ENCODE measurements at regions not wholly inside any gene's neighbourhood (a gene's known extent, or its start where the extent isn't known, plus 50 kb on each side); places are given as distances from the start of the nearest gene placed in this dataset.

- Mint-ChIP-seq H3K36me3 (ENCODE audit: low read depth, unreplicated experiment) (no peaks in the 10 kb centered on the region), H3K9me3 (ENCODE audit: unreplicated experiment) (no peaks in the 10 kb centered on the region), H3K4me1 (ENCODE audit: low read depth, unreplicated experiment) (peaks cover 4% of the 10 kb centered on the region), H3K27me3 (ENCODE audit: low read depth, unreplicated experiment) (no peaks in the 10 kb centered on the region), H3K27ac (ENCODE audit: unreplicated experiment) (no peak overlapping the region), H3K4me3 (ENCODE audit: unreplicated experiment) (no peak overlapping the region)
- Histone ChIP-seq H3K4me2 (ENCODE audit: low read length) (no peak overlapping the region), H4K20me1 (ENCODE audit: insufficient read depth, low read length) (no peaks in the 10 kb centered on the region), H3K27me3 (ENCODE audit: insufficient read depth, low read length) (no peaks in the 10 kb centered on the region), H2AFZ (ENCODE audit: low read depth, low read length) (no peak overlapping the region), H3K9me3 (ENCODE audit: insufficient read depth, low read depth, low read length) (no peaks in the 10 kb centered on the region), H3K4me1 (ENCODE audit: insufficient read depth, low read length) (no peaks in the 10 kb centered on the region), H3K36me3 (ENCODE audit: insufficient read depth, low read length) (no peaks in the 10 kb centered on the region), H3K9ac (ENCODE audit: low read length) (no peak overlapping the region), H3K27ac (ENCODE audit: low read depth, low read length) (no peak overlapping the region), H3K79me2 (ENCODE audit: insufficient read depth, low read length) (no peaks in the 10 kb centered on the region), H3K4me3 (ENCODE audit: insufficient read depth, low read depth, low read length) (no peak overlapping the region)
- FAIRE-seq = no peak
- DNase-seq (ENCODE audit: low read depth) = no peak
- TF ChIP-seq, protein P1, sequence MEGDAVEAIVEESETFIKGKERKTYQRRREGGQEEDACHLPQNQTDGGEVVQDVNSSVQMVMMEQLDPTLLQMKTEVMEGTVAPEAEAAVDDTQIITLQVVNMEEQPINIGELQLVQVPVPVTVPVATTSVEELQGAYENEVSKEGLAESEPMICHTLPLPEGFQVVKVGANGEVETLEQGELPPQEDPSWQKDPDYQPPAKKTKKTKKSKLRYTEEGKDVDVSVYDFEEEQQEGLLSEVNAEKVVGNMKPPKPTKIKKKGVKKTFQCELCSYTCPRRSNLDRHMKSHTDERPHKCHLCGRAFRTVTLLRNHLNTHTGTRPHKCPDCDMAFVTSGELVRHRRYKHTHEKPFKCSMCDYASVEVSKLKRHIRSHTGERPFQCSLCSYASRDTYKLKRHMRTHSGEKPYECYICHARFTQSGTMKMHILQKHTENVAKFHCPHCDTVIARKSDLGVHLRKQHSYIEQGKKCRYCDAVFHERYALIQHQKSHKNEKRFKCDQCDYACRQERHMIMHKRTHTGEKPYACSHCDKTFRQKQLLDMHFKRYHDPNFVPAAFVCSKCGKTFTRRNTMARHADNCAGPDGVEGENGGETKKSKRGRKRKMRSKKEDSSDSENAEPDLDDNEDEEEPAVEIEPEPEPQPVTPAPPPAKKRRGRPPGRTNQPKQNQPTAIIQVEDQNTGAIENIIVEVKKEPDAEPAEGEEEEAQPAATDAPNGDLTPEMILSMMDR (IDR thresholded peaks at IDR 0.05; ENCODE audit: insufficient read depth, low read depth, low read length) = no peak
- no peak for TF ChIP-seq EZH2 (IDR thresholded peaks at IDR 0.05; ENCODE audit: insufficient read depth, low read length)
Observed at GRCh38 chr12:93102744-93103143, 173.6 kb upstream of the EEA1 start.

GRCh38 chr12:93103154-93103553, 174.1 kb upstream of the EEA1 start:
- H3K9me3 Mint-ChIP-seq (ENCODE audit: unreplicated experiment) = no peaks in the 10 kb centered on the region
- no peak overlapping the region for H3K27ac Mint-ChIP-seq (ENCODE audit: unreplicated experiment)
- Histone ChIP-seq H3K4me3 (ENCODE audit: insufficient read depth, low read depth, low read length) (no peak overlapping the region), H3K9me3 (ENCODE audit: insufficient read depth, low read depth, low read length) (no peaks in the 10 kb centered on the region), H3K36me3 (ENCODE audit: insufficient read depth, low read length) (no peaks in the 10 kb centered on the region), H3K79me2 (ENCODE audit: insufficient read depth, low read length) (no peaks in the 10 kb centered on the region), H3K27me3 (ENCODE audit: insufficient read depth, low read length) (no peaks in the 10 kb centered on the region), H2AFZ (ENCODE audit: low read depth, low read length) (no peak overlapping the region), H3K4me1 (ENCODE audit: insufficient read depth, low read length) (no peaks in the 10 kb centered on the region), H3K4me2 (ENCODE audit: low read length) (no peak overlapping the region), H3K9ac (ENCODE audit: low read length) (no peak overlapping the region), H3K27ac (ENCODE audit: low read depth, low read length) (no peak overlapping the region), H4K20me1 (ENCODE audit: insufficient read depth, low read length) (no peaks in the 10 kb centered on the region)
- FAIRE-seq (no peak), DNase-seq (ENCODE audit: low read depth) (no peak)
- TF ChIP-seq EZH2 (IDR thresholded peaks at IDR 0.05; ENCODE audit: insufficient read depth, low read length) = no peak
- TF ChIP-seq, protein P1 (IDR thresholded peaks at IDR 0.05; ENCODE audit: insufficient read depth, low read depth, low read length) = no peak
- peaks cover 7% of the 10 kb centered on the region for H3K4me1 Mint-ChIP-seq (ENCODE audit: low read depth, unreplicated experiment)
- H3K27me3 Mint-ChIP-seq (ENCODE audit: low read depth, unreplicated experiment) = no peaks in the 10 kb centered on the region
- no peaks in the 10 kb centered on the region for H3K36me3 Mint-ChIP-seq (ENCODE audit: low read depth, unreplicated experiment)
- no peak overlapping the region for H3K4me3 Mint-ChIP-seq (ENCODE audit: unreplicated experiment)

DNA sequence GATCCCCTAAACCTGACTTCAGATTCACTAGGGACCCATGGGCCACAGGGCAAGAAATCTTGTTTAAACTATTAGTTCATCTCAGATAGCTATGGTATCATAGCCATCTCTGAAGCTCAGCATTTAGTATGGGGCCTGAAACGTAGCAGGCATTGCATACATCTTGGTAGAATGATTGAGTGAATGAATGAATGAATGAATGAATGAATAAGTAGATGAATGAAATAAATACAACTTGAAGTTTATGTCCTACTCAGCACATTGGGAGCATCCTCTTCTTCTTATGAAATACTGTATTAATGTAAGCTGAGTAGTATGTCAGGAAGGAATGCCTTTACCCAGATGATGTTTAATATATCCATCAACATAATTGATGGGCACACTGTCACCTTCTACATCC, 175.4 kb upstream of the EEA1 start:
- no peaks in the 10 kb centered on the region for H4K20me1 ChIP-seq (ENCODE audit: insufficient read depth, low read length)
- TF ChIP-seq EZH2 (IDR thresholded peaks at IDR 0.05; ENCODE audit: insufficient read depth, low read length) = no peak
- no peak overlapping the region for H3K27ac Mint-ChIP-seq (ENCODE audit: unreplicated experiment)
- no peaks in the 10 kb centered on the region for H3K27me3 ChIP-seq (ENCODE audit: insufficient read depth, low read length)
- H3K9ac ChIP-seq (ENCODE audit: low read length) = no peak overlapping the region
- no peak overlapping the region for H3K4me3 ChIP-seq (ENCODE audit: insufficient read depth, low read depth, low read length)
- H3K9me3 ChIP-seq (ENCODE audit: insufficient read depth, low read depth, low read length) = no peaks in the 10 kb centered on the region
- H3K4me1 Mint-ChIP-seq (ENCODE audit: low read depth, unreplicated experiment) = peaks cover 15% of the 10 kb centered on the region
- FAIRE-seq = no peak
- no peak overlapping the region for H3K4me2 ChIP-seq (ENCODE audit: low read length)
- no peak for DNase-seq (ENCODE audit: low read depth)
- no peak overlapping the region for H2AFZ ChIP-seq (ENCODE audit: low read depth, low read length)
- no peaks in the 10 kb centered on the region for H3K36me3 Mint-ChIP-seq (ENCODE audit: low read depth, unreplicated experiment)
- H3K4me3 Mint-ChIP-seq (ENCODE audit: unreplicated experiment) = no peak overlapping the region
- H3K27me3 Mint-ChIP-seq (ENCODE audit: low read depth, unreplicated experiment) = no peaks in the 10 kb centered on the region
- no peaks in the 10 kb centered on the region for H3K36me3 ChIP-seq (ENCODE audit: insufficient read depth, low read length)
- H3K27ac ChIP-seq (ENCODE audit: low read depth, low read length) = no peak overlapping the region
- H3K4me1 ChIP-seq (ENCODE audit: insufficient read depth, low read length) = peaks cover 11% of the 10 kb centered on the region
- no peaks in the 10 kb centered on the region for H3K9me3 Mint-ChIP-seq (ENCODE audit: unreplicated experiment)
- no peaks in the 10 kb centered on the region for H3K79me2 ChIP-seq (ENCODE audit: insufficient read depth, low read length)

All from astrocyte (in vitro differentiated cells and primary cell).